H1 (cell line): ENCODE measurements at regions not wholly inside any gene's neighbourhood (a gene's known extent, or its start where the extent isn't known, plus 50 kb on each side); places are given as distances from the start of the nearest gene placed in this dataset.

ENCODE experiments used
- CTCF ChIA-PET: fragments of 300-600 bp; sonication (Branson Sonifier 250); formaldehyde crosslinking; loops from one replicate; lab custom pipeline; 2021; ENCODE audit not compliant: partially characterized antibody; lab: Charles Lee
- POLR2A ChIA-PET: fragments of 300-600 bp; sonication (Branson Sonifier 250); formaldehyde crosslinking; loops from one replicate; lab custom pipeline; 2021; ENCODE audit warnings: inconsistent platforms; ENCODE audit not compliant: partially characterized antibody; lab: Charles Lee
- DNase-seq, 2 experiments: peaks; one replicate each; pipeline versions ENCODE4 v3.0.0 to v3.0.0-alpha.2; 2010 to 2022; ENCODE audit warnings: low spot score in 2 of 2, low read depth in 1 of 2, mixed read lengths in 1 of 2
- FAIRE-seq: peaks from 2 replicates; lab custom pipeline; 2011; peaks lifted over from hg19 to GRCh38; lab: Jason Lieb, UNC
- H2AFZ ChIP-seq: 2 replicates; pipeline ENCODE4 v1.8.1; 2012; ENCODE audit warnings: low read length, inconsistent platforms
- H2AK5ac ChIP-seq: 2 replicates; pipeline ENCODE4 v1.6.1; 2013; ENCODE audit warnings: low read depth, low read length
- H2BK120ac ChIP-seq: replicated peaks from 2 replicates; pipeline ENCODE3; 2013; ENCODE audit warnings: low read depth, low read length, inconsistent platforms
- H2BK12ac ChIP-seq: 2 replicates; pipeline ENCODE4 v1.6.1; 2013; ENCODE audit warnings: low read depth, low read length
- H2BK15ac ChIP-seq: 2 replicates; pipeline ENCODE4 v1.6.1; 2013; ENCODE audit warnings: low read length
- H2BK20ac ChIP-seq: 2 replicates; pipeline ENCODE4 v1.6.1; 2013; ENCODE audit warnings: low read length
- H2BK5ac ChIP-seq: 2 replicates; pipeline ENCODE4 v1.6.1; 2013; ENCODE audit warnings: low read depth, low read length
- H3K14ac ChIP-seq: 2 replicates; pipeline ENCODE4 v1.6.1; 2013; ENCODE audit warnings: inconsistent platforms; ENCODE audit not compliant: insufficient read length
- H3K18ac ChIP-seq: 2 replicates; pipeline ENCODE4 v1.6.1; 2013; ENCODE audit warnings: low read length; ENCODE audit errors: extremely low read depth
- H3K23ac ChIP-seq: 2 replicates; pipeline ENCODE4 v1.6.1; 2013; ENCODE audit warnings: inconsistent platforms; ENCODE audit not compliant: insufficient read length
- H3K23me2 ChIP-seq: 2 replicates; pipeline ENCODE4 v1.6.1; 2013; ENCODE audit warnings: low read depth, low read length
- H3K27ac ChIP-seq: 2 replicates; pipeline ENCODE4 v1.6.1; 2011; ENCODE audit warnings: low read depth, low read length, inconsistent platforms
- H3K27me3 ChIP-seq, 4 experiments: replicated peaks in 1 of 4; 1 replicate in 1 of 4; 2 replicates in 3 of 4; pipeline versions ENCODE4 v1.6.1 to v1.8.1; 2011 to 2013; ENCODE audit warnings: low read length in 3 of 4, mild to moderate bottlenecking in 3 of 4, inconsistent platforms in 2 of 4, mixed read lengths in 2 of 4, moderate library complexity in 1 of 4; ENCODE audit not compliant: control insufficient read depth in 3 of 4, insufficient read depth in 3 of 4; ENCODE audit errors: extremely low read depth in 1 of 4
- H3K36me3 ChIP-seq, 4 experiments: 2 replicates each; pipeline versions ENCODE4 v1.6.1 to v1.8.1; 2011 to 2013; ENCODE audit warnings: mild to moderate bottlenecking in 4 of 4, low read length in 3 of 4, moderate library complexity in 2 of 4, control low read depth in 1 of 4, inconsistent platforms in 1 of 4; ENCODE audit not compliant: insufficient read depth in 4 of 4, control insufficient read depth in 2 of 4
- H3K4ac ChIP-seq: replicated peaks from 2 replicates; pipeline ENCODE3; 2013; ENCODE audit warnings: low read length, low read depth, mixed read lengths, inconsistent platforms; ENCODE audit not compliant: insufficient read length
- H3K4me1 ChIP-seq, 4 experiments: replicated peaks in 1 of 4; 1 replicate in 1 of 4; 2 replicates in 3 of 4; pipeline versions ENCODE4 v1.6.1 to v1.8.1; 2011 to 2013; ENCODE audit warnings: low read length in 3 of 4, inconsistent platforms in 2 of 4, mixed read lengths in 1 of 4; ENCODE audit not compliant: insufficient read depth in 4 of 4, control insufficient read depth in 3 of 4
- H3K4me2 ChIP-seq, 2 experiments: 2 replicates each; pipeline versions ENCODE4 v1.6.1 to v1.8.1; 2011 to 2013; ENCODE audit warnings: low read depth in 2 of 2, low read length in 2 of 2, control low read depth in 1 of 2, inconsistent platforms in 1 of 2, mild to moderate bottlenecking in 1 of 2; ENCODE audit not compliant: insufficient read depth in 1 of 2
- H3K4me3 ChIP-seq, 4 experiments: fragments of 200-600, 300-600 bp in 1 of 4; sonication (generic), shearing (Covaris generic), sonication (Bioruptor Twin) in 1 of 4; 2 replicates each; pipeline versions ENCODE4 v1.5.1 to v1.8.1; 2011 to 2016; ENCODE audit warnings: low read length in 4 of 4, low read depth in 3 of 4, control low read depth in 2 of 4, inconsistent platforms in 2 of 4, mild to moderate bottlenecking in 2 of 4, mixed read lengths in 1 of 4, moderate library complexity in 1 of 4; ENCODE audit not compliant: insufficient read depth in 2 of 4; ENCODE audit errors: extremely low read depth in 1 of 4
- H3K56ac ChIP-seq: replicated peaks from 2 replicates; pipeline ENCODE3; 2013; ENCODE audit warnings: low read depth, mild to moderate bottlenecking, mixed read lengths, low read length, inconsistent platforms; ENCODE audit not compliant: insufficient read length
- H3K79me1 ChIP-seq: 2 replicates; pipeline ENCODE4 v1.6.1; 2013; ENCODE audit warnings: low read depth, low read length, control low read depth
- H3K79me2 ChIP-seq, 2 experiments: 2 replicates each; pipeline versions ENCODE4 v1.6.1 to v1.8.1; 2012 to 2013; ENCODE audit warnings: low read length in 2 of 2, mild to moderate bottlenecking in 2 of 2, inconsistent platforms in 1 of 2; ENCODE audit not compliant: insufficient read depth in 2 of 2, control insufficient read depth in 1 of 2
- H3K9ac ChIP-seq, 4 experiments: replicated peaks in 1 of 4; 1 replicate in 1 of 4; 2 replicates in 3 of 4; pipeline versions ENCODE4 v1.6.1 to v1.8.1; 2011 to 2013; ENCODE audit warnings: low read depth in 3 of 4, low read length in 3 of 4, control low read depth in 2 of 4, mild to moderate bottlenecking in 2 of 4, moderate library complexity in 2 of 4, inconsistent platforms in 1 of 4; ENCODE audit errors: extremely low read depth in 1 of 4
- H3K9me3 ChIP-seq, 2 experiments: 2 replicates each; pipeline versions ENCODE4 v1.6.1 to v1.8.1; 2012 to 2013; ENCODE audit warnings: mild to moderate bottlenecking in 2 of 2, moderate library complexity in 2 of 2, control low read depth in 1 of 2, inconsistent platforms in 1 of 2, low read depth in 1 of 2, low read length in 1 of 2, mixed read lengths in 1 of 2; ENCODE audit not compliant: insufficient read depth in 2 of 2
- H4K20me1 ChIP-seq, 2 experiments: replicated peaks in 1 of 2; 2 replicates each; pipeline versions ENCODE3 to v1.8.1; 2011 to 2013; ENCODE audit warnings: inconsistent platforms in 2 of 2, low read length in 2 of 2, mild to moderate bottlenecking in 1 of 2; ENCODE audit not compliant: insufficient read depth in 2 of 2, control insufficient read depth in 1 of 2
- H4K5ac ChIP-seq: 2 replicates; pipeline ENCODE4 v1.6.1; 2013; ENCODE audit warnings: low read length, low read depth, mixed read lengths, inconsistent platforms; ENCODE audit not compliant: insufficient read length
- H4K8ac ChIP-seq: 2 replicates; pipeline ENCODE4 v1.8.0; 2013; ENCODE audit warnings: mild to moderate bottlenecking, moderate library complexity, low read length, inconsistent platforms; ENCODE audit not compliant: insufficient read depth; ENCODE audit errors: extremely low read depth
- H4K91ac ChIP-seq: replicated peaks from 2 replicates; pipeline ENCODE3; 2013; ENCODE audit warnings: low read length, mixed read lengths, inconsistent platforms; ENCODE audit not compliant: insufficient read length
- CREB1 ChIP-seq: IDR thresholded peaks from 2 replicates; pipeline ENCODE4 v1.6.1; 2012; ENCODE audit warnings: inconsistent platforms
- JUN ChIP-seq: IDR thresholded peaks from 2 replicates; pipeline ENCODE4 v1.6.1; 2011; ENCODE audit warnings: low read depth, mild to moderate bottlenecking, improper control_type of control experiment, low read length
- KDM4A ChIP-seq: IDR thresholded peaks from one replicate; pipeline ENCODE4 v1.7.1; 2012; ENCODE audit warnings: low read depth, mild to moderate bottlenecking, moderate library complexity, low read length, inconsistent platforms; ENCODE audit not compliant: severe bottlenecking
- RAD21 ChIP-seq, 2 experiments: IDR thresholded peaks in 1 of 2; conservative IDR thresholded peaks in 1 of 2; 2 replicates each; pipeline ENCODE4 v1.6.1; 2011; ENCODE audit warnings: low read depth in 2 of 2, low read length in 2 of 2, improper control_type of control experiment in 1 of 2, inconsistent platforms in 1 of 2, mild to moderate bottlenecking in 1 of 2, moderate library complexity in 1 of 2
- WGBS, 2 experiments: shearing (Covaris generic) in 1 of 2; methylation state at CpG; one replicate each; pipeline versions ENCODE4 v1.1.6 to v1.1.7; 2013 to 2015; ENCODE audit warnings: low lambda C conversion rate in 2 of 2, mixed read lengths in 2 of 2, inconsistent platforms in 1 of 2, low coverage in 1 of 2, missing lambda C conversion rate in 1 of 2; ENCODE audit not compliant: insufficient replicate concordance in 2 of 2, insufficient coverage in 1 of 2, insufficient read length in 1 of 2; ENCODE audit errors: extremely low coverage in 1 of 2, missing lambda C conversion rate in 1 of 2; 5-methylcytosine and 5-hydroxymethylcytosine counted together
- TF ChIP-seq, protein P1 (sequence below): IDR thresholded peaks from 2 replicates; pipeline ENCODE4 v1.6.1; 2012; ENCODE audit warnings: low read length, inconsistent platforms

- DNase-seq = no peak
- Histone ChIP-seq H3K27ac (no peak overlapping the region), H3K4ac (no peak overlapping the region), H3K79me2 (no peaks in the 10 kb centered on the region), H3K4me3 (no peak overlapping the region), H3K79me1 (no peaks in the 10 kb centered on the region), H3K23me2 (no peaks in the 10 kb centered on the region), H2BK12ac (no peak overlapping the region), H2AFZ (no peak overlapping the region), H3K23ac (no peak overlapping the region), H4K8ac (no peak overlapping the region), H3K27me3 (no peaks in the 10 kb centered on the region), H3K14ac (no peak overlapping the region), H2BK20ac (no peak overlapping the region), H3K4me1 (peaks cover 0 to 3% (median 0%) of the 10 kb centered on the region in 4 experiments; a peak in 2 of 7 replicates), H3K9me3 (no peaks in the 10 kb centered on the region), H3K9ac (no peak overlapping the region), H2AK5ac (no peak overlapping the region), H3K56ac (no peak overlapping the region), H4K20me1 (no peaks in the 10 kb centered on the region), H3K36me3 (no peaks in the 10 kb centered on the region), H3K4me2 (no peak overlapping the region), H4K5ac (no peak overlapping the region), H3K18ac (no peak overlapping the region), H2BK120ac (no peak overlapping the region), H2BK15ac (no peak overlapping the region), H2BK5ac (no peak overlapping the region), H4K91ac (no peak overlapping the region)
- ChIA-PET CTCF (no interaction called here), POLR2A (no interaction called here)
- FAIRE-seq = no peak
- 100% methylated on average over 3 of the region's 3 CpGs; no CpG with 5 or more reads in 1 of the 2 experiments for WGBS, 2 experiments
- TF ChIP-seq JUN = no peak
- TF ChIP-seq KDM4A = no peak
- no peak for TF ChIP-seq CREB1
- TF ChIP-seq, protein P1, sequence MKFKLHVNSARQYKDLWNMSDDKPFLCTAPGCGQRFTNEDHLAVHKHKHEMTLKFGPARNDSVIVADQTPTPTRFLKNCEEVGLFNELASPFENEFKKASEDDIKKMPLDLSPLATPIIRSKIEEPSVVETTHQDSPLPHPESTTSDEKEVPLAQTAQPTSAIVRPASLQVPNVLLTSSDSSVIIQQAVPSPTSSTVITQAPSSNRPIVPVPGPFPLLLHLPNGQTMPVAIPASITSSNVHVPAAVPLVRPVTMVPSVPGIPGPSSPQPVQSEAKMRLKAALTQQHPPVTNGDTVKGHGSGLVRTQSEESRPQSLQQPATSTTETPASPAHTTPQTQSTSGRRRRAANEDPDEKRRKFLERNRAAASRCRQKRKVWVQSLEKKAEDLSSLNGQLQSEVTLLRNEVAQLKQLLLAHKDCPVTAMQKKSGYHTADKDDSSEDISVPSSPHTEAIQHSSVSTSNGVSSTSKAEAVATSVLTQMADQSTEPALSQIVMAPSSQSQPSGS = no peak
- TF ChIP-seq RAD21 (IDR thresholded peaks at IDR 0.05 in 1 of 2, conservative IDR thresholded peaks at IDR 0.05 in 1 of 2; ENCODE audit: low read depth in 2 of 2, low read length in 2 of 2) = no peak
These were observed 104.3 kb upstream of the MAX start for GRCh38 chr14:65206448-65207096.
